ENCODE measurements at regions not wholly inside any gene's neighbourhood (a gene's known extent, or its start where the extent isn't known, plus 50 kb on each side); places are given as distances from the start of the nearest gene placed in this dataset.

- TF ChIP-seq CTCF (conservative IDR thresholded peaks at IDR 0.05; ENCODE audit: low read depth, low read length): no peak
- no peak for TF ChIP-seq RAD21 (IDR thresholded peaks at IDR 0.05; ENCODE audit: low read length)
- no peak for TF ChIP-seq FOS (IDR thresholded peaks at IDR 0.05; ENCODE audit: low read depth, low read length)
Measured at GRCh38 chr13:97540696-97541095, 106.7 kb downstream of the RAP2A start.
